GM12874 (cell line): ENCODE measurements at regions not wholly inside any gene's neighbourhood (a gene's known extent, or its start where the extent isn't known, plus 50 kb on each side); places are given as distances from the start of the nearest gene placed in this dataset.

Experiments
- TF ChIP-seq, protein P1 (sequence below): IDR thresholded peaks from 2 replicates; pipeline ENCODE4 v1.5.1; 2011; ENCODE audit warnings: low read depth, mild to moderate bottlenecking, control low read depth, low read length, moderate library complexity; ENCODE audit not compliant: insufficient read depth

DNA sequence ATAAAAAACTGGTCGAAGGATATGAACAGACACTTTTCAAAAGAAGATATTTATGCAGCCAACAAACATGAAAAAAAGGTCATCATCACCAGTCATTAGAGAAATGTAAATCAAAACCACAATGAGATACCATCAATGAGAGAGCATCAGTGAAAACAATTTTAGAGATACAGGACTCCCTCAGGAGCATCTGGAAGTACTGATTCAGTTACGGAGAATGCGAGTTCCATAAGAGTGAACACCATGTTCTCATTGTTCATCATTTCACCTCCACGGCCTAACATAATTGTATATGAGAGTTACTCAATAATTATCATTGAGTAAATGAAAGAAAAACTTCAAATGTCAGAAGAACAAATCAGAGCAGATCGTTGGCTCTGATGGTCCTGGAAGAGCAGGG lies 140.9 kb upstream of the TANK start:
- TF ChIP-seq, protein P1, sequence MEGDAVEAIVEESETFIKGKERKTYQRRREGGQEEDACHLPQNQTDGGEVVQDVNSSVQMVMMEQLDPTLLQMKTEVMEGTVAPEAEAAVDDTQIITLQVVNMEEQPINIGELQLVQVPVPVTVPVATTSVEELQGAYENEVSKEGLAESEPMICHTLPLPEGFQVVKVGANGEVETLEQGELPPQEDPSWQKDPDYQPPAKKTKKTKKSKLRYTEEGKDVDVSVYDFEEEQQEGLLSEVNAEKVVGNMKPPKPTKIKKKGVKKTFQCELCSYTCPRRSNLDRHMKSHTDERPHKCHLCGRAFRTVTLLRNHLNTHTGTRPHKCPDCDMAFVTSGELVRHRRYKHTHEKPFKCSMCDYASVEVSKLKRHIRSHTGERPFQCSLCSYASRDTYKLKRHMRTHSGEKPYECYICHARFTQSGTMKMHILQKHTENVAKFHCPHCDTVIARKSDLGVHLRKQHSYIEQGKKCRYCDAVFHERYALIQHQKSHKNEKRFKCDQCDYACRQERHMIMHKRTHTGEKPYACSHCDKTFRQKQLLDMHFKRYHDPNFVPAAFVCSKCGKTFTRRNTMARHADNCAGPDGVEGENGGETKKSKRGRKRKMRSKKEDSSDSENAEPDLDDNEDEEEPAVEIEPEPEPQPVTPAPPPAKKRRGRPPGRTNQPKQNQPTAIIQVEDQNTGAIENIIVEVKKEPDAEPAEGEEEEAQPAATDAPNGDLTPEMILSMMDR, result no peak

DNA sequence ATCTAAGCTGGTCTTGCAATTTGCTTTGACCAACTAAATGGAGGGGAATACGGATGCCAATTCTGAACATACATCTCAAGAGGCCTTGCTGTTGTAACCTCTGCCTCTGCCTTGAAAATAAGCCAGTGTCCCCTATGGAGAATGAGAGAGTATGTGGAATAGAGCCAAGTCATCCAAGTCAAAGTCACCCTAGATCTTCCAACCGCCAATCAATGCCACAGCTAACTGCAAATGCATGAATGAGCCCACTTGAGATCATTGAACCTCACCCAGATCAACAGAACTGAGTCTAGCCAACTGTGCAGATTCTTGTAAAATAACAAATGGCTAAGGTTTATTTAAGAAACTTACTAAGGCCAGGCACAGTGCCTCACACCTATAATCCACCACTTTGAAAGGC lies 139.8 kb upstream of the TANK start:
- TF ChIP-seq, protein P1, result no peak

DNA sequence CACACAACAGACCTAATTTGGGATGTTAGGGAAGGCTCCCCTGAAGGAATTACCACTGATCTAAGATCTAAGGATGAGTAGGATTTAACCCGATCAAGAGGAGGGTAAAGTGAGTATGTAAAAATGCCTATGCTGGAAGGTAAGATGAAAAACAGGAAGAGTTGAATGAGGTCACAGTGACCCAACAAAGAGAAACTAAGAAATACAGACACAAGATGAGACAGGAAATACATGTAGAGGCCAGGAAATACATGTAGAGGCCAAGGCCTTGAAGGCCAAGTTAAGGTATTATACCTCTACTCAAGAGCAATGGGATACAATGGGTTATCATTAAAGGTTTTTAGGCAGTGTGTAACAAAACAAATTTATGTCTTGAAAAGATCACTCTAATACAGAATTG lies 131.6 kb upstream of the TANK start:
- TF ChIP-seq, protein P1, result no peak

DNA sequence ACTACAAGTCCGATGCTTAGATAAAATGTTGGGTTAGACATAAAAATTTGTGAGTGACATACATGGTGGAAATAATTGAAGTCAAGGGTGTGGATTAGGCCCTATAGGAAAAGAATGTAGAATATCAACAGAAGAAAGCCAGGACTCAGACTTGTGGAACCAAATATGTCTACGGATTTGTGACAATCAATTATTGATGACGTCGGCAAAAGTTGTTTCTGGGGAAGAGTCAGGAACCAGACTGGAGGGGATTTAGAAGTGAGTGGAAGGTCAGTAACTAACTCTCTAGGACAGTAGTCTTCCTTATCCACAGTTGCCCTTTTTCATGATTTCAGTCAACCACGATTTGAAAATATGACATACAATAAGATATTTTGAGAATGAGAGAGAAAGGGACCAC lies 130.9 kb upstream of the TANK start:
- TF ChIP-seq, protein P1, result no peak

DNA sequence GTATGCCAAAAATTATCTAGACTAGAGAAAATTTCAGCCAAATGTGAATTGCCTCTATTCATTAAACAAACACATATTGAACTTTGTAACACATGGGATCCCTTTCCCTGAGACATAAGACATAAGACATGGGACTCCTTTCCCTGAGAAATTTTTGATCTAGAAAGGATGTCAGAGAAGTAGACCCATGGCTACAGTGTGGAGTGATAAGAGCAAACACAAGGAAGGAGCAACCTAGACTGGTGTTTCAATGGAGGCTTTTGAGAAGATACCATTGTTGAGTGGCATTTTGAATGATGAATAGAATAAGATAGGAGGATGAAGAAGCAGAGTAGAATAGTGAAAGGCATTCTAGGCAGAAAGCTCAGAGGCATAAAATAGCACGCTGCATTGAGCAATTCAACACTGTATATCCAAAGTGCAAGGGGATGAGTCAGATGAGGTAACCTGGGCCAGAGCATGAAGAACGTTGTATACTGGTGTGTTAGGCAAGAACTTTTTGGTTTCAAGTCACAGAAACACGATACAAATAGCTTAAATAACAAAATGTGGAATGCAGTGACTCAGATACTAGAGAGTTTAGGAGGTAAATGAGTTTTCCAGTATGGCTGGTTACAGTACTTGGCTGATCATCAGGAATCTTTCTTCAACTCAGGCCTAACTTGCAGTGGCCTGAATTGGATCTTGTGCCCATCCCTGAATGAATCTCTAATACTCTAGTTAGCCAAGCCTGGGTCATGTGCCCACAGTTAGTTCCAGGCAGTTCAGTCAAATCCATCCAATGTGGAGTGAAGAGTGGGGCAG lies 129.8 kb upstream of the TANK start:
- TF ChIP-seq, protein P1, result no peak

DNA sequence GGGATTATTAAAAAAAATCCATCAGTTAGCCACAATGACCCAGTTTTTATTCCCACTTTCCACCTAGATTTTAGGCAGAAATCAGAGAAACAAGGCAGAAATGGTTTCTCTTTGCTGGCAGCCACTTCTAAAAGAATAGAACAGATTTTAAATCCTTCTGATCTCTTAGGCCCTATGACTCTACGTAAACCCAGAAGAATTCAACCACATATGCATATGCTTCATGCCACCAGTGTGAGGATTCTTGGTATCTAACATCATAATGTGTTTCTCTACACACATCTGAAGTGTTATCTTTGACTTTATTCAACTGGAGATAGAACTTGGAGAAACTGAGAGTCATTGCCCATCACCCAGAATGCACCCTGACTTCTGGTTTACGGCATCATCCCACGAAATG lies 128.7 kb upstream of the TANK start:
- TF ChIP-seq, protein P1, result no peak

DNA sequence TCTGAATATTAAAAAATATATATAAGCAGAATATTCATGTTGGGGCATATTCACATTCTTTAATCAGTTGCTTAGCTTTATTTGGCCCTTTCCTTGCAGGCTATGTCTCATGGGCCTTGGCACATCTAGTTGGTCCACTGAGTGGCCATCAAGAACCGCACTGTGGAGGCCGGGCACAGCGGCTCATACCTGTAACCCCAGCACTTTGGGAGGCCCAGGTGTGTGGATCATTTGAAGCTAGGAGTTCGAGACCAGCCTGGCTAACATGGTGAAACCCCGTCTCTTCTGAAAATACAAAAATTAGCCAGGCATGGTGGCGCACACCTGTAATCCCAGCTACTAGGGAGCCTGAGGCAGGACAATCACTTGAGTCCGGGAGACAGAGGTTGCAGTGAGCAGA lies 127.6 kb upstream of the TANK start:
- TF ChIP-seq, protein P1, result no peak
